ENCODE measurements at regions not wholly inside any gene's neighbourhood (a gene's known extent, or its start where the extent isn't known, plus 50 kb on each side); places are given as distances from the start of the nearest gene placed in this dataset.
A peak's percentile ranks its signal among the peaks of the same experiment; 100 is the strongest.

DNA sequence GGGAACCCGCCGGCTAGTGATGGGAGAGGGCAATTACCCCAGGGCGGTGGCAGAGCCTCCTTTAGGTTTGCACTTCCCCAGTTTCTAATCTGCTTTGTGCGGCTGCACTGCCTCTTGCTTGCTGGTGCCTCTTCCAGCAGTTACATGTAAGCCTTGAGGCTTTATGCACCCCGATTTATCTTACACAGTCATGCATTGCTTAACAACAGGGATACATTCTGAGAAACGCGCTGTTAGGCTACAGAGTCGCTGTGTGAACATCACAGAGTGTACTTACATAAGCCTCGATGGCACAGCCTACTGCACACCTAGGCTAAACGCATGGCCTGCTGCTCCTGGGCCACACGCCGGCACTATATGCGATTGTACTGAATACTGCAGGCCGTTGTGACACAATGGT, 155.6 kb upstream of the MKI67 start:
- DNase-seq, result no peak

DNA sequence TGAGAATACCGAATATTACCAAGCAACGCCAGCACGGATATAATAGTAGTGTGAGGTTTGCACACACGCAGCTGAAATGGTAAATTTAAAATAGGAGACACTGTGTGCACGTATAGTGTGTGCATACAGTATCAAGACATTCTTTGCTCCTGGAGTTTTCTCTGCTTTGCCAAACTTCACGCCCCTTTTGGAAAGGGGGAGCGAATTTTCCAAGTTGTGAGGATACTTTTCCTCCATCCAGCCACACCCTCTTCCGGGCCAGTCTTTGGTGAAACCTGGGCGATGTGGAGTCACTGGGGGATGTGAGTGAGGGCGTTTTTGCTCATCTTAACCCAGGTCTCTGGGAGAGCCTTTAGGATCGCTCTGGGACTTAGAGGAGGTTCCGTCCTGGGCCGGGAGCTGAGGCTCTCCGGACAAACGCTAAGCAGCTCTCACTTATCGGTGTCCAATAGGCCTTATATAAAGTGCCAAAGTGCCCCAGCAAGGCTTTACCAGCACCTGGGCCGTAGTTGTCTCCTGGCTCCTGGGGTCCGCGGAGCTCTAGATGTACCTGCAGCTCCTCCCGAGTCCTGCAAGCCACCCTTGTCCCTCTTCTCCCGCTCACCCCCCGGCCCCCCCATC, 160.0 kb upstream of the MKI67 start:
- DNase-seq, result peak in 2 of 3 donors; percentile 81 to 92

DNA sequence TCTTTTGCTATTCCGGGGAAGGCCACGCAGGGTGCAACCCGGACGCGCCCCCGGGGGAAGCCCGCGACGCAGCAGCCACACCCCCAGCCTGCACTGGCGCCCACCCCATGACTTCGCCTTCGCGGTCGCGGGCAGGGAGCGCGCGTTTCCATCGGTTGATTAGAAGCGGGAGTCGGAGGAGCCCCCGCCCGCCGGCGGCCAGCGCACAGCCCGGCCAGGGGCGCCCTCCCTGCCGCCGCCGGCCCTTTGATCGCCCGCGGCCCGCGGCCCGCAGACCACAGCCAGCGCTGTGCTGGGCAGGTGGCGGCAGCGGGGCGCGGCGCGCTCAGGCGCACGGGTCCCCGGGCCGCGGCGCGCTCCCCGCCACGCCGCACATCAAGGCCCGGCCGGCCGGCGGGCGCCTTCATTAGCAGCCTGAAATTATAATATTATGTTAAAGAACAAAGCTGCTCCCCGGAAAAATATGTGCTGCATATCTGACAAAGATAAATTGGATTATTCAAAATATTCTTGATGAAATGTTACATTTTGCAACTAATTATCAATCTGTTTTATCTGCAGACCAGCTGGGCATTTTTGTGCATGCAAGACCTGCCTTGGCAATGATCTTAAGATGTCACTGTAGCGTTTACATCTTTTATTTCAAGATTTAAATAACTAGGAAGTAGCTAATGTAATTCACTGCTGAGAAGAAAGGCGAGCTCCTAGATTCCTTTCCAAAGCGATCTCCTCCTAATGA, 160.7 kb upstream of the MKI67 start:
- DNase-seq, result no peak

DNA sequence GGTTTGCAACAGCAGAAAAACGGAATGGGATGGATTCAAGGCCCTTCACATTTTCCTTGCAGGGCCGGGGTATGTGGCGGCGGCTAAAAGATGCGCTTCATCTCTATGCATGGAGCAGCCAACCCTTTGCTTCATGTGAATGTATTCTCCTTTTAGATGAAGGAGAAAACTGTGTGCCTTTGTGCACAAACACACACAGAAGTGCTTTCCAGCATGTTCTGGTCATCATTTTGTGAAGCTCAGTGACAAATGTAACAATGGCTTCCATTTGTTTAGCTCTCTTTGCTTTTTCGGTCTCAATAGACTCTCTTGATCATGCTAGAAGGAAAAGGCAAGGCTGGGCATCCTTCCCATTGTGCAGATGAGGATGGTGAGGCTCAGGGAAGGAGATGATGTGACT, 161.7 kb upstream of the MKI67 start:
- DNase-seq, result no peak

DNA sequence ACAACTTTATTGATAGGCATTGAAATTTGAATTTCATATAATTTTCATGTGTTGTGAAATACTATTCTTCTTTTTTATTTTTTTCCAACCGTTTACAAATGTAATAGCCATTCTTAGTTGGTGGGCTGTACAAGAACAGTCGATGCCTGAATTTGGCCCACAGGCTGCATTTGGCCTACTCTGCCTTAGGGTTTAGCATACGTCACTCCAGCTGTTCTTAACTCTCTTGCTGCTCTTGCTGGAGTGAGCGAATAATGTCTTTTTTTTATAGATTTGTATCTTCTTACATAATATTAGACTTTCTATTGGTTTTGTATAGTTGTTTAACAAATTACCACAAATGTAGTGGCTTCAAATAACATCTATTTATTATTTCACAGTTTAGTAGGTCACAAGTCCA, 163.4 kb upstream of the MKI67 start:
- peak in 1 of 3 donors; percentile 46 for DNase-seq

DNA sequence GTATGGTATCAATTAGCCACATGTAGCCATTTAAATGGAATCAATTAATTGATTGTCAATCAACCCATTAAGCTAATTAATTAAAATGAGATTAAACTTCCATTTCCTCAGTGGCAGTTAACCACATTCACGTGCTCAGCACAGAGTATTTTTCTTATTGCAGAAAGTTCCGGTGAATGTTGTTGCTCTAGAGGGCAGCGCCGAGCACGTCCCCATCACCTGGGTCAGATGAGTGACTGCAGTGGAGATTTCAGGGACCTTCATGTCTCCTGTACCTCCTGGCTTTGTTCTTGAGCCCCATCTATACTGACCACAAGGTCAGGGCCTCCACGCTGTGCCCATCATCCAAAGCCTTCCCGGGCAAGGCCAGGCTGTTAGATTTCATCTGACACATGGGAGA, 168.8 kb upstream of the MKI67 start:
- DNase-seq, result no peak

DNA sequence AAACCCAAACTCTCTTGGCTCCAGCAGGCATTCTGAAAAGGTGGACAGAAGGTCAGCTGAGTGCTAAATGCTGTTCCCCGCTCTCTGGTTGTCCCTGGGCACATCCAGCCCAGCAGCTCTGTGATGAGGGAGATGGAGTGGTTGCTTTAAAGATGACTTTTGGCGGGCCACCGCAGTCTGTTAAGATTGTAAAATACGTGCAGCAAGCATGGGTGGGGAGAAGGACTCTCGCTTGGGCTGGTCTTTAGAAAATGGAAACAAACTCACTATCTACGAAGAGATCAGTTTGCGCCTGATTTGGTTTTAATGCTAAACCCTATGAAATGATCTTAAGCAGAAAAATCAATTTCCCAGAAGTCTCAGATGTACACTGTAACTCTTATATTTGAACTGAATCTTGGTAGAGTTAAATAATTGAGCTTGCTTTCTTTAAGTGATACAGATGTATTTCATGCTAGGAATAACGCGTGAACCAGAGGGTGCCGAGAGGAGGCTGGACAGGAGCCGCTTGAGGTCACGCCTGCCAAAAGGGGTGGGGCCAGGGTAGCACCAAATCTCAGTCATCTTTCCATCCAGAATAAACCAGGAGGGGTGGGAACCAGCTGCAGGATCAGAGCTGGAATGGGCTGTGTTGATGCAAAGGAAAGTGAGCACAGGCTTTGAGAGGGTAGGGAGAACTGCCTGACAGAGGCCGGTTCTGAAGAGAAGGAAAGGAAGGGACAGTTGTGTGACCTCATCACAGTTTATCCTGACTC, 170.2 kb upstream of the MKI67 start:
- DNase-seq, result peak; percentile 49 to 92 (median 79)

DNA sequence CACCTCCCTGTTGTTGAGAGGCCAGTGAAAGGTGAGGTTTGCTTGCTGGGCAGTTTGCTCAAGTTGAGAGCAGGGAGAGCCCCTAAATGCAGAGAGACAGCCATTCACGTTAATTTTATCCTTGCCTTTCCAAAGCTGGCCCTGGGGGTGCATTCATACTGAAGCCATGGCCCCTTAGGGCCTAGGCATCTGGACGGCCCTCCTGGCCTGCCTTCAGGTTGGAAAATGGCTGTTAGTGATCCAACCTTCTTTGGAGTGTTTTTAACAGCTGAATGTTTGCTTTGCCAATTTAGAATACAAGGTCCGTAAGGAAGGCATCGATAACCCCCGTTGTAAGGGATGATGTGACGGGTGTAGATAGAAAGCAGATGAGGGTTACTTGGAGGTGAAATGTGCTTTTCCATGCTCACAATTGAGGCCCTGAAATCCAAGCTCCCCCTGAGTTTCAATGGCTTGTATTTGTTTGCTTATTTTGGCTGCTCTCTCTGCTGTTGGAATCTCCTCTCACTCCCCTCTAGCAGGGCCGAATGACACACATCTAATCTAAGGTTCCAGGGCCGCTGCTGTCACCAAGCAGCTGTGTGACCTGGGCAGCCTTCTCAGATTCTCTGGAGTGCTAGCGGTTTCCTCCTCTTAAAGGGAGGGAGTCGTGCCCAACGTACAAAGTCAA, 171.6 kb upstream of the MKI67 start:
- DNase-seq, result peak; percentile 63 to 93 (median 73)

DNA sequence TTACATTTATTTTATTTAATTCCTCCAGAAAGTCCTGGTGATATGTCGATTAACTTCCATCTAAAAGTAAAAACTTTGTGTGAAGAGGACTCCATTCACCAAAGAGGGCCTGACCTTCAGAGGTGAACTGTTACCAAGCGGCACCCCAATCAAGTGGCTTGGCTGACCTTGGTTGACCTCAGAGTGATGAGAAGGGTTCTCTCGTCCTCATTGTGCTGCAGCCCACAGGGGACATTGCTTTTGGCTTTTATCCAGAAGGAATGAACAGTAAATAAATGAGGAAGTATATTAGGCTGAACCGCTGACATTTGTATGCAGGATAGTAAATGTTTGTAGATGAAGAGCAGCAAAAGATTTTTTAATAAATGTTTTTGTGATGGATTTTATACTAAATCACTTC, 172.4 kb upstream of the MKI67 start:
- peak in 2 of 3 donors; percentile 42 to 81 for DNase-seq

DNA sequence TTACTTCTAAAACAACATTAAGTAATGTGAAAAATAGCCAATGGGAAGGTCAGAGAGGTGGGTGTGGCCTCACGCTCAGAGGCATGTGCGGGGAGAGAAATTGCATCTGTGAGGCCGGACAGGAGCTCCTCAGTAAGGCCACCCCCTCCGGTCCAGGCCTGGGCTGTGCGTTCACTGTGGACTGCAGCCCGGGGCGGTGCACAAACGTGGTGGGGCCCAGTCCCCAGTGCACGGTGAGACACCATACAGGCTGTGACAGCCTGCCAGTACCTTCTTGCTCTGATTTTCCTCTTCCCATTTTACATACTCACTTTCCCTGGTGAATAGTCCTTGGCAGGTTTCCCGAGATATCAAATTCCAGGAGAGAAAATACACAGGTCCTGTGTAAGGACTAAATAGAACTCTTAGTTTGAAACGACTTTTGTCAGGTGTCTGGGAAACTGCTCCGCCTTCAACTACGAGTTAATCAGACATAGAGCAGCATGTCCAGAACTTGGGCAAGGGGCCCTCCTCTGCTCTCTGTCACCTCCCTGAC, 174.1 kb upstream of the MKI67 start:
- peak in 2 of 3 donors; percentile 61 to 84 for DNase-seq

DNA sequence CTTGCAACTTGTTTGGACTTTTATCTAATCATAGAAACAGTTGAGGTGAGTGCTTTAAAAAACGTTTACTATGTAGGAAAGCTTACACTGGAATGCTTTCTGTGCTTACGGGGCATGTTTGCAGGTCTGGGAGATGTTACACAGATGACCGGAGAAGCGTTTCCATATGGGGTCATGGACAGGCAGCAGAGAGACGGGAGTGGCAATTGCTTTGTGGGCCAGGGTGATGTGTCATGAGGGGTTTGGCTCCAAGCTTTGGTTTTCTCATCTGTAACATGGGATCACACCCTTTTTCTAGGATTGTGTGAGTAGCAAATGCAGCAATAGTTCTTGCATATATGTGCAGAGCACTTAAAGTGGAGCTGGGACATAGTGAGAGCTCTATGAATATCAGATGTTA, 174.8 kb upstream of the MKI67 start:
- peak in 1 of 3 donors; percentile 48 for DNase-seq

DNA sequence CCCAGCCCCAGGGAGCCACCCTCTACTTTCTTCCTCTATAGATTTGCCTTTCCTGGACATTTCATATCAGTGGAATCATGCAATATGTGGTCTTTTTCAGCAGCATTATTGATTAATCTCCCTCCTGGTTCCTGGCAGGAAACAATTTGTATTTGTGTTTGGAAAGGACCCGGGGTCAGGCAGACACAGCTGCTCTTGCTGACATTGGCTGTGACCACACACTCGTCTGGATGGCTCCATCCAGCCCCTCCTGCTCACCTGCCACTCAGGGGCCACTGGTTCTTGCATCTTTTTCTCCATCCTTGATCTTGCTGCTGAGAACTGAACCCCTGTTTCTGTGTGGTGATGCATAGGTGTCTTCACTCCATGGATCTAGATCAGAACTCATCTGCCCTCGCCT, 176.6 kb upstream of the MKI67 start:
- no peak for DNase-seq

DNA sequence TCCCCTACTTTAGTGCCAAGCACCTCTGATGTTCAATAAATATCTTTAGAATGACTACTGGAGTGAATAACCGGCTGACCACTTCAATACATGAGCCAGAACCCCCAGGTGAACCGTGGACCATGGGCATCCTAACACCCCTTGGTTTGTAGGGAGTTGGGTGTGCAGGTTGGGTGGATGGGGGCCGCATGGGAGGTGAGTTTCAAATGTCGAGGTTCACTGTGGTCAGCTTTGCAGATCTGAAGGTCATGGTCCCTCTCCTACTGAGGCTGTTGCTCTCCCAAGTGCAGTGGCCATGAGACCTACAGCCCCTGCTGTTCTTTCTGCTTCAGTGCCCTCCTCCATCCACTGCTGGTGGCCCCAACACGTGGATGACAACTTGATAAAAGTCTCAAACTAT, 178.0 kb upstream of the MKI67 start:
- DNase-seq, result no peak

DNA sequence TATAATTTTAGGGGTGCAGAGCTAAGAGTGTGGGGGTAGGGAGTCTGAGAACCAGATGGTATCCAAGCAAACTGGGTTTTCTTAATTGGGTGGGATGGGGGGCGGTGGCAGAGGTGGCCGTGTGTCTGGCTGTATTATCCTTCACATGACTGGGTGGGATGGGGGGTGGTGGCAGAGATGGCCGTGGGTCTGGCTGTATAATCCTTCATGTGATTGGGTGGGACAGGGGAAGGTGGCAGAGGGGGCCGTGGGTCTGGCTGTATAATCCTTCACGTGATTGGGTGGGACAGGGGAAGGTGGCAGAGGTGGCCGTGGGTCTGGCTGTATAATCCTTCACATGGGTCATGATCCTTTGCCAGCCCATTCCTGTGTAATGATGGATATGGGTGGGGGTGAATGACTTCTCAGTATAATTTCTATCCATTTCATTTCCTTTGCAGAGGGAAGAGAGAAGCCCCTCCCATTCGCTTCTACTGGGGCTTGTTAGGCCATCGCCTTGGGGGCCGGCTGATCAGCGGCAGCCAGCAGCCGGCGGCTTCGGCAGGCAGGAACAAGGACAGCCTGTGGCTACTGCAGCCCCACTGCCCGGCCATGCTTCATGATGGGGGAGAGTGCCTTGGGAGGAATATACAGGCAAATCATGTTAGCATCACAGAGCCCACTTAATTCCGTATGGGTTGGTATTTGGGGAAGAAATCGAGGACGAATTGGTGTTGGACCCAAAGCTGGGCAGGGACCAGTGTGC, 179.6 kb upstream of the MKI67 start:
- DNase-seq, result no peak

DNA sequence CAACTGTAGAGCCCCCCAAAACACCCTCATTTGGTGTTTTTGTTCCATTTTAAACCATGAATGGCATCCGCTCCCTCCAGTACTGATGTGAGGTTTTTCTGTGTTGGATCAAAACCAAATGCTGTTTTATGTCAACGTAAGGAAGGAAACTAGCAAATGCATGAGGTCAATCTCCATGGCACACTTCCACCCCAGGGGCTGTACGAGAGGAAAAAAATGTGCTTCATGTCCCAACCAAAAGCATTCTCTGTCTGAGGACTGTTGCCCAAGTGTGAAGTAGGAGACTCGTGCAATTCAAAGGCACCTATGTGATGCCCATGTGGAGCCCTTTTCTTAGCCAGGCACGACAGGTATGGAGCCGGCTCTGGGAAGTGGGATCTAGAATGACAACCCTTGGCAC, 180.3 kb upstream of the MKI67 start:
- DNase-seq, result no peak

DNA sequence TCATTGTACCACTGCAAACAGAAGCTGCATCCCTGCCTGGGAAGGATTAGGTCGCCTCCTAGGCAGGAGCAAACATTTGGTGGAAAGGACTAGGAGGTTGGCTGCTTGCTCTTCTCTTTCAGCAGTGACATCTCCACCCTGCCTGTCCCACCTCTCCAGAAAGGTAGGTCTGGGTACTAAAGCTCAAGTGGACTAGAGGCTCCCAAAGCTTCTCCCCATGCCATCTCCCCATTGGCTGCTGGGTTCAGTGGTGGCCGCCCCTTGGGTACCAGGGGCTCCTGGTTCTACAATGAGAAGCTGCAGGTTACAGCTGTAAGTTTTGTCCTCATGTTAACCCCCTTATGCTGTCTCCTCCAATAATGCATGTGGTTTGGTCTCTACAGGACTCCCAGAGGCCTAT, 180.7 kb upstream of the MKI67 start:
- no peak for DNase-seq

DNA sequence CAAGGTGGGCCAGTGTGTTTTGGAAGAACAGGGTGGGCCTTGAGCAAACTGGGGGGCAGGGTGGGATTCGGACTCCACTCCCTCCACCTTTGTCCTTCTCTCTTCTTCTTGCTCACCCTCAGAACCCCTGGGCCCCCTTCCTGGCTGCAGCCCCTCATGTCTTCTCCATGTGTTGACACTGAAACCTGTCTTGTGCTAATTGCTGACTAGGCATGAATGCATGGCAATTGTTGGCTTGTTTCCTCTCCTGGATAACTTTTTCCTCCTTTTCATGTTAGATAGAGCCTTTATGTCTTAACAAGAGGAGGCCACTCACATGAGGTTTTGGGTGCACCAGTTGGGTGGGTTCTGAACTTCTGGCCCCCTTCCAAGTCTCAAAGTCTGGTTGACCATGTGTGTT, 181.6 kb upstream of the MKI67 start:
- no peak for DNase-seq

DNA sequence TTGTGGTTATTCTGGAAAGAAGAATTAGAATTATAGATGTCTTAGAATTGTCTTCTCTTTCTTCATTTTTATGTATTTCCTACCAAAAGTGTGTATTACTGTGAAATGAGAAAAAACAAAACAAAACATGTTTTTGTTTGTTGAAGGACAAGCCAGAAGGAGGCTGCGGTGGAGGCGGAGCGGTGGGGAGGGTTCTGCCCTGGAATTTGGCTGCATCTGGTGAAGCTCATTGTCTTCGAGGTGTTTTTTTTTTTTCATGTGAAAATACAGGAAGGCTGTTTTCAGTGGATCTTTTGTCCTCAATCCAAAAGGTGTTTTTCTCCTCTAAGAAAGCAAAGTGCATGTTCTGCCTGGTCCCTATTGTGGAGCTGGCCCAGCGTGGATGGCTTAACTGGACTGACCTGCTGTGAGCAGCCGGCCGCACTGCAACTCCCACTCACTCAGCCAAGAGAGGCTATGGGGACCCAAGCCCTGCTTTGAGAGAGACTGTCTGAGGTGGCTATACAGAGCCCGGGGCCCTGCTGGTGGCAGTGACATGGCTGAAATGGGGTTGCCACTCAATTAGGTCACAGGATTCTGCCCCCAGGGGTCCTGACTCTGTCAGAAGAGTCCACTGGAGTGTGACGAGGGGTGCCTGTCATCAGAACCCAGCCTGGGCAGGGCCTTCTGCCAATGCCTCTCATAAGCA, 184.9 kb upstream of the MKI67 start:
- DNase-seq, result no peak

DNA sequence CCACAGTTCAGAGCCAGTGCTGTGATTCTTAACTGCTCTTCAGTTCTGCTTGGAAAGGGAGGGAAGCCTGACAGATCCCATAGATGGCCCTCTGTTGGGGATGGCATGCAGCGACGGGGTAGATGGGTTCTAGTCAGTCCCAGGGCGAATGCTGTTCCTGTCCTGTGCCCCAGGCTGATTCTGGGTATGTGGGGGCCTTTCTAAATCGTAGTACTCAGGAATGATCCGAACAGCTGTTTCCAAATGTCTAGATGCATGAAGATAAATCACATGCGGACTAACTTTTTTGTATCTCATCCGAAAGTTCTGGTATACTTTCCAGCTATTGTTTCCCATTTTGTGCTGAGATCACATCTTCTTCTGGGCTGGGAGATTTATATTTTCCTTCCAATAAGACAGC, 186.0 kb upstream of the MKI67 start:
- no peak for DNase-seq

DNA sequence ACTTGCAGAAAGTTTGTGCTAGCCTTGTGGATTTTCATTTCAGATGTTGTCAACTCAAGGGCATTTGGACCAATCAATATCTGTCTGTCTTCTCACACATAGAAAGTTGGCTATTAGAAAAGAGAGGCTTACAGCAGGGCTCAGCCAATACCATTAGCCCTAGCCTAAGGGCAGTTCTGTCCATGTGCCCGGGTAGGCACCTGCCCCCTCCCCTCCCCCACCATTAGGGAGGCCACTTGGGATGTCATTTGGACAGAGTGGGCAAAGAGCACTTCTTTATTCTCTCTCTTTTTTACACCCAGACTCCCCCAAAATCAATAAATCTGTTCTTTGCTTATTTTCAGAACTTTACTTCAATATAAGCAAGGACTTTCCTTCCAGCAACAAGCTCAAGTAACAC, 188.5 kb upstream of the MKI67 start:
- DNase-seq, result no peak

All from muscle of back (tissue), 3 donors.